BLaER1 treated with 17β-estradiol and CSF1 and Interleukin-3, amounts not matched to agents 10 nM and 100 nM (cell line): ENCODE measurements at regions not wholly inside any gene's neighbourhood (a gene's known extent, or its start where the extent isn't known, plus 50 kb on each side); places are given as distances from the start of the nearest gene placed in this dataset.
"Not testable (repeated sequence)": the region's sequence is repeated elsewhere in the genome, so short reads cannot be mapped to it uniquely, and the experiment has no call there.

ENCODE experiments used
- H3K27ac ChIP-seq, 11 experiments: shearing (Covaris generic); formaldehyde crosslinking; 2 replicates each; pipeline ENCODE4 v1.8.1; 2022
- H3K27me3 ChIP-seq, 11 experiments: shearing (Covaris generic); formaldehyde crosslinking; 2 replicates each; pipeline ENCODE4 v1.8.1; 2022
- H3K36me3 ChIP-seq, 11 experiments: shearing (Covaris generic); formaldehyde crosslinking; 2 replicates each; pipeline ENCODE4 v1.8.1; 2022
- H3K4me1 ChIP-seq, 10 experiments: shearing (Covaris generic); formaldehyde crosslinking; 2 replicates each; pipeline ENCODE4 v1.8.1; 2022
- H3K4me2 ChIP-seq, 11 experiments: shearing (Covaris generic); formaldehyde crosslinking; 2 replicates each; pipeline ENCODE4 v1.8.1; 2022
- H3K4me3 ChIP-seq, 10 experiments: shearing (Covaris generic); formaldehyde crosslinking; 2 replicates each; pipeline ENCODE4 v1.8.1; 2022
- H3K9ac ChIP-seq, 11 experiments: shearing (Covaris generic); formaldehyde crosslinking; 2 replicates each; pipeline ENCODE4 v1.8.1; 2022
- H3K9me3 ChIP-seq, 11 experiments: shearing (Covaris generic); formaldehyde crosslinking; replicated peaks in 1 of 11; 2 replicates each; pipeline ENCODE4 v1.8.1; 2022
- H4K20me1 ChIP-seq, 11 experiments: shearing (Covaris generic); formaldehyde crosslinking; 2 replicates each; pipeline ENCODE4 v1.8.1; 2022
- Cebpa-rat ChIP-seq, 11 experiments: shearing (Covaris generic); IDR thresholded peaks; 2 replicates each; pipeline ENCODE4 v1.8.1; 2022

DNA sequence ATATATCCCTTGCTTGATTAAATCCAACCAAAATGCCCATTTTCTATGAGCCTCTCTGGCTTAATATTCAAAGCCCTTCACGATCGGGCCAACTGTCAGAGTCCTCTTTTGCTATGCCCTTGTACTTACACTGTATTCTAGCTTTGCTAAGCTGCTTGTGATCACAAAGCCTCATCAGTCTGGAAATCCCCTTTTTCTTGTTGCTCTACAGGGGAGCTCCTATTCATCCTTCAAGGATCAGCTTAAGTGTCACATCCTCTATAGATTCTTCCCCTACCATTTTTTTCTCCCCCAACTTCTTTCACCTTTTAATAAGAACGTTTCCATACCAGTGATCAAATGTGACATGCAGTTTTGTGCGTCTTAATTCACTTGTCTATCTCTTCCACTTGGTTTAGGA lies 450.4 kb upstream of the CHD1 start:
- H3K9ac ChIP-seq = no peak overlapping the region
- peaks cover 17 to 22% (median 21%) of the 10 kb centered on the region in 11 experiments for H3K9me3 ChIP-seq
- H3K27me3 ChIP-seq = no peaks in the 10 kb centered on the region
- H3K4me1 ChIP-seq = no peaks in the 10 kb centered on the region
- no peaks in the 10 kb centered on the region for H4K20me1 ChIP-seq
- no peak overlapping the region for H3K4me2 ChIP-seq
- no peaks in the 10 kb centered on the region for H3K36me3 ChIP-seq
- H3K4me3 ChIP-seq = no peak overlapping the region
- no peak overlapping the region for H3K27ac ChIP-seq
- no peak for TF ChIP-seq Cebpa-rat (IDR thresholded peaks at IDR 0.05)

DNA sequence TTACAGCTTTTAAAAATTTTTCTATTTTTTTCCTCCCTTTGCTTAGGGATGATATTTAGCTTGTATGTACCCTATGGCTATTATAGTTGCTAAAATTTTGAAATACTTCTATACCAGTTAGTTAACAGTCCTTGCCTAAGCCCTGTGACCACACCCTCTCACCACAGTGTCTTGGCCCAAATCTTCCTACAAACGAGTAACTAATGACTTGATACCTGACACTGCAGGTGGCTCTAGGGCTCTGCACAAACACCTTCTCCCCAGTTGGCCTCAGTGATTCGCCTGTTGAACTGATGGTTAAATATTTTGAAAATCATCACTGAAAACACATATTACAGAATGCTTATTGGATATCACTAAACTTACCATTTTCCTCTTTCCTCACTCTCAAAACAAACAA lies 449.6 kb upstream of the CHD1 start:
- H3K9ac ChIP-seq = no peak overlapping the region
- H4K20me1 ChIP-seq = no peaks in the 10 kb centered on the region
- no peak for TF ChIP-seq Cebpa-rat (IDR thresholded peaks at IDR 0.05)
- no peak overlapping the region for H3K4me3 ChIP-seq
- H3K27ac ChIP-seq = no peak overlapping the region
- peaks cover 10 to 15% (median 14%) of the 10 kb centered on the region in 11 experiments for H3K9me3 ChIP-seq
- H3K36me3 ChIP-seq = no peaks in the 10 kb centered on the region
- H3K4me2 ChIP-seq = no peak overlapping the region
- no peaks in the 10 kb centered on the region for H3K27me3 ChIP-seq
- H3K4me1 ChIP-seq = no peaks in the 10 kb centered on the region

DNA sequence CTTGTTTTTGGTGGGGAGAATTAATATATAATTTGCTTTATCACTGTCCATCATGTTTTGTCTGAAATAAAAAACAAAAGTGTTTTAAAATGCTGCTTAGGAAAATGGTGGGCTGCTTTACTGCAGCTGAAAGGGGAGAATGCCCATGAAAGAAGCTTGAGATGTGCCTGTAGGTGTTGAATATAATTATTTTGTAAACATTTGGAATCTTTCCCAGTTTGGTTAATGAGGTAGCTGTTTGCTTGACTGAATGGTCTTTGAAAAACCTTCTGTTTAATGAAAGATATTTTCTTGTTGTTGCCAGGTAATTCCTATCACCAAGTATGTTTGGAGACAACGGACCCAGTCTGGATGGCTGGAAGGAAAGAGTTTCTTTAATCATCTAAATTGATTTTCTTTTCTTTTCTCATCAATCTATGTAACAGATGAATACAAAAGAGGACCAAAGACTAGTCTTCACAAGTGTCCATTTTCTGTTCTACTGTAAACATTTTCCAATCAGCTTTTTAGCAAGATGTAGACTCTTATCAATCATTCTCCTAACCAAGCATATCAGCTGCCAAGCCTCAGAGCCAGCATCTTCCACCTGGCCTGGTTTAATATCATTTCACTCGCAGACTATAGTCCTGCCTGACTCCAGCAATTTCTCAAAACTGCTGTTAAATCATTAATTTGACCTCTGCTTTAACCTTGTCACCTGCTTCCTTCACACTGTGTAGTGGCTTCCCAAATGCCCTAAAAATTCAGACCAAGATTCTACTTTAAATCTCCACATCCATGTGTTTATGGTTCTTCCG lies 441.2 kb upstream of the CHD1 start:
- Histone ChIP-seq H3K9ac (no peak overlapping the region), H3K27ac (no peak overlapping the region), H4K20me1 (no peaks in the 10 kb centered on the region), H3K27me3 (no peaks in the 10 kb centered on the region), H3K36me3 (no peaks in the 10 kb centered on the region), H3K4me2 (no peak overlapping the region), H3K4me3 (no peak overlapping the region), H3K4me1 (0 out of 20 replicates have a peak, but pooled peaks cover 0 to 6% (median 0%) of the 10 kb centered on the region in 10 experiments), H3K9me3 (no peaks in the 10 kb centered on the region)
- no peak for TF ChIP-seq Cebpa-rat (IDR thresholded peaks at IDR 0.05)

DNA sequence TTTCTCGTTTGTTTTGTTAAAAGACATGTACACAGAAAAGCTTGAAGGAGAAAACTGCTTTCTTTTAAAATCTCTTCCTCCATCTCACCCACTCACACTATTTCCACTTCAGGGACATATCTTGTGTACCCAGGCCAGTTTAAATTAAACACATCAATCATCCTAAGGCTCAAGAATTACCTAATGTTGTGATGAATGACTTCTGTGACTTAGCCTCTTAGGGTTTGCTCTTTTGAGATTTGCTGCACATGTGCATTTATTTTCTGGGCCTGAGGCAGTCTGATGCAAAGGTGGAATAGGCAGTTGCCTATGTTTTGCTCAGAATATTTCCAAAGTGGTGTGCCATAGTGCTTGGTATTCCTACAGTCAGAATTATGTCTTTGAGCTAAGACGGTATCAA lies 439.9 kb upstream of the CHD1 start:
- H4K20me1 ChIP-seq = no peaks in the 10 kb centered on the region
- no peak for TF ChIP-seq Cebpa-rat (IDR thresholded peaks at IDR 0.05)
- H3K36me3 ChIP-seq = no peaks in the 10 kb centered on the region
- no peaks in the 10 kb centered on the region for H3K27me3 ChIP-seq
- H3K4me2 ChIP-seq = no peak overlapping the region
- no peak overlapping the region for H3K4me3 ChIP-seq
- H3K27ac ChIP-seq = no peak overlapping the region
- no peaks in the 10 kb centered on the region for H3K9me3 ChIP-seq
- 0 out of 20 replicates have a peak, but pooled peaks cover 0 to 6% (median 0%) of the 10 kb centered on the region in 10 experiments for H3K4me1 ChIP-seq
- no peak overlapping the region for H3K9ac ChIP-seq

DNA sequence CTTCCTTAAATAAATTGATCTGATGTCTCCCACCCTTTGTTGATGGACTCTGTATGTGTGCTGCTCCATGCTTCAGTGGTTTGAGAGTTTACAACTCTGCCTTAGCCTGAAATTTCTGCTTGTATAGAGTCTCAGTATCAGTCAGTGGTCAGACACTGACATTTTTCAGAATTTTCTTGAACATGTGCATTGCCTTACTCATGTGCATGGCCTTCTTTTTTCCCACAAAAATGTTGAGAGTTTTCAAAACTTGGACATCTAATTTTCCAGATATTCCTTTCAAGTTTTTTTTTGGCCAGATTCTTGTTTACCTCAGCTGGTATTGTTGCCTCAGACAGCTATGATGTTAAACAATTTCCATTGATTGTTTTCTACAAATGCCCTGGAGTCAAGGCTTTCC lies 427.1 kb upstream of the CHD1 start:
- no peak overlapping the region for H3K9ac ChIP-seq
- H3K4me3 ChIP-seq = no peak overlapping the region
- H3K36me3 ChIP-seq = no peaks in the 10 kb centered on the region; a peak in 1 of 22 replicates
- no peak overlapping the region for H3K27ac ChIP-seq
- H3K4me2 ChIP-seq = no peak overlapping the region
- H4K20me1 ChIP-seq = no peaks in the 10 kb centered on the region
- H3K4me1 ChIP-seq = peaks cover 0 to 8% (median 0%) of the 10 kb centered on the region in 10 experiments; a peak in 6 of 20 replicates
- peaks cover 22 to 37% (median 29%) of the 10 kb centered on the region in 11 experiments for H3K9me3 ChIP-seq
- H3K27me3 ChIP-seq = no peaks in the 10 kb centered on the region
- no peak for TF ChIP-seq Cebpa-rat (IDR thresholded peaks at IDR 0.05)

DNA sequence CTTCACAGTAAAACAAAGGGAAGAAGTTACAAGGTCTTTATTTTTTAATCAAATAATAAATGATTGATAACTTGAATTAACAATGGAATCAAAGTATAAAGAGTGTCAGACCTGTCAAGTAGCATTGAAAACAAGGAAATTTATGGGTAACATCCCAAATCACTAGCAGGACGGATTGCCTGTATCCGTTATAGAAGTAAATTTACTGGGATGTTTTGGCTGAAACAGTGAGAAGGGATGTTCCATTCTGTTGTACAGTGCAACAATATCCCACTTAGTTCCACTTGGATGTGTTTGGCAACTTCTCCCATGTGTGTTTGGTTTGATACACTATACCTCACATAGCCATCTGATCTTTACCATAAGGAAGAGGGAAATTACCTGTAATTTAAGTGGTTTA lies 421.0 kb upstream of the CHD1 start:
- no peak for TF ChIP-seq Cebpa-rat (IDR thresholded peaks at IDR 0.05)
- Histone ChIP-seq H3K27ac (no peak overlapping the region), H3K4me2 (no peak overlapping the region), H3K36me3 (no peaks in the 10 kb centered on the region; a peak in 1 of 22 replicates), H3K9ac (no peak overlapping the region), H3K9me3 (peaks cover 17 to 28% (median 23%) of the 10 kb centered on the region in 11 experiments), H3K4me1 (no peaks in the 10 kb centered on the region), H3K27me3 (no peaks in the 10 kb centered on the region), H3K4me3 (no peak overlapping the region), H4K20me1 (no peaks in the 10 kb centered on the region)

DNA sequence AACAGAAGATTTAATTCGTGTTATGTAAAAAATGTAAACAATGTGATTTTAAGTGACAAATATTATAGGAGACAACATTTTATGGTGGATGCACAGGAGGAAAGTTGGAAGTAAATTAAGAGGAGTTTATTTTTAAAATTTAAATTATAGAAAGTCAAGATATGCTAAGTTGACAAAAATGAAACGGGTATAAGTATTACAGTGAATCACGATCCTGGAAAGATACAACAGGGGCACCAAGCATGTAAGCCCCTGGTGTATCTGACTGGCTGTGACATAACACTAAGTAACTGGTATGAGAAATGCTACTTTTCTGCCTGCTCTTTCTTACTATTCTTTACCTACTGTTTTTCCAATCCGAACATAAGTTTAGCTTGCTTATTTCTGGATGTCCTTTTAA lies 419.8 kb upstream of the CHD1 start:
- no peaks in the 10 kb centered on the region for H4K20me1 ChIP-seq
- no peaks in the 10 kb centered on the region; a peak in 1 of 22 replicates for H3K36me3 ChIP-seq
- no peak overlapping the region for H3K4me3 ChIP-seq
- H3K4me1 ChIP-seq = no peaks in the 10 kb centered on the region
- H3K4me2 ChIP-seq = no peak overlapping the region
- H3K27me3 ChIP-seq = no peaks in the 10 kb centered on the region
- TF ChIP-seq Cebpa-rat (IDR thresholded peaks at IDR 0.05) = no peak
- H3K9ac ChIP-seq = no peak overlapping the region
- no peak overlapping the region for H3K27ac ChIP-seq
- H3K9me3 ChIP-seq = peaks cover 17 to 29% (median 25%) of the 10 kb centered on the region in 11 experiments

DNA sequence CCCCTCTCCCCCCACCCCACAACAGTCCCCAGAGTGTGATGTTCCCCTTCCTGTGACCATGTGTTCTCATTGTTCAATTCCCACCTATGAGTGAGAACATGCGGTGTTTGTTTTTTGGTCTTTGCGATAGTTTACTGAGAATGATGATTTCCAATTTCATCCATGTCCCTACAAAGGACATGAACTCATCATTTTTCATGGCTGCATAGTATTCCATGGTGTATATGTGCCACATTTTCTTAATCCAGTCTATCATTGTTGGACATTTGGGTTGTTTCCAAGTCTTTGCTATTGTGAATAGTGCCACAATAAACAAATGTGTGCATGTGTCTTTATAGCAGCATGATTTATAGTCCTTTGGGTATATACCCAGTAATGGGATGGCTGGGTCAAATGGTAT lies 411.0 kb upstream of the CHD1 start:
- H3K27me3 ChIP-seq, H3K9ac ChIP-seq, H3K4me1 ChIP-seq, H4K20me1 ChIP-seq, H3K27ac ChIP-seq, H3K4me2 ChIP-seq, H3K36me3 ChIP-seq, H3K4me3 ChIP-seq: not testable (repeated sequence)
- H3K9me3 ChIP-seq = peaks cover under 1 to 24% (median 4%) of the 10 kb centered on the region in 11 experiments; a peak in 14 of 22 replicates

DNA sequence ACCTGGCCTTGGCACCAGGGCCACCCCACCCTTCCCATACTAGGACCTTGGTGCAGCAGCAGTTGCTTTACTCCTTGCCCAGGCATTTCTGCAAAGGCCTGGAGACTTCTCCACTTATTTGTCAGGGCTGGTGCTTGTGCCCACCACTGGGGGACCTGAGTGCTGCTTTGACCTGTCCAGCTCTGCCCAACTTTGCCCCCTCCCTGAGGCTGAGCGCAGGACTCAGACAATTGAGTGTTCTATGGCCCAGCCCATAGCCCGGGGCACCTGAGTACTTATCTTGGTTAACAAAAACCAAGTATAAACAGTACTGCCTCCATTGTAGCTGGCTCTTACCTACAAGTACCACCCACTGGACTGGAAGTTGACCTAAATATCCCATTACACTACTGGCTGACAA lies 406.1 kb upstream of the CHD1 start:
- H3K27me3 ChIP-seq = no peaks in the 10 kb centered on the region
- H3K4me1 ChIP-seq = peaks cover 0 to 6% (median 0%) of the 10 kb centered on the region in 10 experiments; a peak in 1 of 20 replicates
- H4K20me1 ChIP-seq = no peaks in the 10 kb centered on the region
- H3K36me3 ChIP-seq = no peaks in the 10 kb centered on the region
- no peak for TF ChIP-seq Cebpa-rat (IDR thresholded peaks at IDR 0.05)
- peaks cover 0 to 25% (median 4%) of the 10 kb centered on the region in 11 experiments; a peak in 9 of 22 replicates for H3K9me3 ChIP-seq
- no peak overlapping the region for H3K9ac ChIP-seq
- no peak overlapping the region for H3K4me3 ChIP-seq
- no peak overlapping the region for H3K4me2 ChIP-seq
- H3K27ac ChIP-seq = no peak overlapping the region

DNA sequence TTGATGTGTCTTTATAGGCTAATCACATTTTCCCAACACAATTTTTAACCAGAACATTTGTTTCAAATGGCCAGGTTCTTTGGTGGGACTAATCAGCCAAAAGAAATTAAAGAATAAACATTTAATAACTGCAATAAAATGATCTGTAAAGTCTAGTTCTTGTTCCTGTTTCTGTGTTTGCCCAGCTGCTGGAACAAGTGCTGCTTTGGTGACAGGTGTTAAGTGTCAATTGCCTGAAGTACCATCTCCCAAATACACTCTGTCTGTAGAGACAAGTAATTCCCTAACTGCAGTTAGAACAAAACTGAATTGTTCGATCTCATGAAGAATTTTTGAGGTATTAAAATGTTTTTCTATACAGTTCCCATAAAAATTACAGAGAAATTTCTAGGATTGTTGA lies 402.3 kb upstream of the CHD1 start:
- Histone ChIP-seq H3K4me1 (peaks cover 0 to 6% (median 0%) of the 10 kb centered on the region in 10 experiments; a peak in 1 of 20 replicates), H3K9me3 (peaks cover 0 to 10% (median 3%) of the 10 kb centered on the region in 11 experiments; a peak in 8 of 22 replicates), H4K20me1 (no peaks in the 10 kb centered on the region), H3K27ac (no peak overlapping the region), H3K4me2 (no peak overlapping the region), H3K27me3 (no peaks in the 10 kb centered on the region), H3K9ac (no peak overlapping the region), H3K36me3 (no peaks in the 10 kb centered on the region), H3K4me3 (no peak overlapping the region)
- no peak for TF ChIP-seq Cebpa-rat (IDR thresholded peaks at IDR 0.05)
